AG09319 (cell line): ENCODE measurements at regions not wholly inside any gene's neighbourhood (a gene's known extent, or its start where the extent isn't known, plus 50 kb on each side); places are given as distances from the start of the nearest gene placed in this dataset.
"Not testable (repeated sequence)": the region's sequence is repeated elsewhere in the genome, so short reads cannot be mapped to it uniquely, and the experiment has no call there.

Source experiments
- DNase-seq: peaks from one replicate; pipeline ENCODE4 v3.0.0-alpha.2; 2010; ENCODE audit warnings: low read depth; ENCODE audit errors: extremely low read depth
- TF ChIP-seq, protein P1 (sequence below): IDR thresholded peaks from 2 replicates; pipeline ENCODE4 v1.5.1; 2011; ENCODE audit warnings: low read depth, mild to moderate bottlenecking, inconsistent platforms, low read length, moderate library complexity

DNA sequence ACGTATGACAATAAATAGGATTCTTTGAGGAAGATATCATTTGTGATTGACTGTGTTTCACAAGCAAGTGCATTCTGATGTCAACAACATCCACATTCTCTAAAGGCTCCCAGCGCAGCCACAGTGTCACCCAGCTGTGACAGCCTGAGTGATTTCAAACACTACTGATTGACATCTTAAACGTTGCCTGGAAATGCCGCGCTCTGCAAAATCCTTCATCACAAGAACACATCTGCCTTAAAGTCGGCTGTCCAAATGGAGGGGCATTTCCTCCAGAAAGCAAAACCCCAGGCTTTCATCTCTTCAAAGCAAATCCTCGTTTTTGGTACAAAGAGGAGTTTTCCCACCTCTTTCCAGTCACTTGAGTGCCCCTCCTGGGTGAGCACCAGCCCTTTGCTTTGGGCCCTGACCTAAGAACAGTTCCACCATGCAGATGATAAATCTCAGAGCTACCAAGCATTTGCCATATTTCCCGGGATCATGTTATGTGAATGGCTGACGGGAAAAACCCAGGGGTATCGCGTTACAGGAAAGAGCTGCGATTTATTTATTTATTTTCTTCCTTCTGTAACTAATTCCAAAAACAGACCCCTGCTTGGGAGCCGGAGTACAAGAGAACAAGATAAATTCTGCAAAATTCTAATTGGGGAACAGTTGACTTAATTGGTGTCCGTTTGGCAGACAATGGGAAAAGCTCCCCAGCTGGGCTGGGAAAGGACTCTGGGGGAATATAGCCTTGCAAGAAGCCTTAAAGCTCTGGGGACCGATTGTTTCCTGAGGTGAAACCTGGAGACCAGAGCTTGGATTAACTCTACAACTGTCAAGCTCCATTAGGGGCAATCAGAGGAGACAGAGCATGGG lies 703.8 kb upstream of the NR2F2 start:
- TF ChIP-seq, protein P1, sequence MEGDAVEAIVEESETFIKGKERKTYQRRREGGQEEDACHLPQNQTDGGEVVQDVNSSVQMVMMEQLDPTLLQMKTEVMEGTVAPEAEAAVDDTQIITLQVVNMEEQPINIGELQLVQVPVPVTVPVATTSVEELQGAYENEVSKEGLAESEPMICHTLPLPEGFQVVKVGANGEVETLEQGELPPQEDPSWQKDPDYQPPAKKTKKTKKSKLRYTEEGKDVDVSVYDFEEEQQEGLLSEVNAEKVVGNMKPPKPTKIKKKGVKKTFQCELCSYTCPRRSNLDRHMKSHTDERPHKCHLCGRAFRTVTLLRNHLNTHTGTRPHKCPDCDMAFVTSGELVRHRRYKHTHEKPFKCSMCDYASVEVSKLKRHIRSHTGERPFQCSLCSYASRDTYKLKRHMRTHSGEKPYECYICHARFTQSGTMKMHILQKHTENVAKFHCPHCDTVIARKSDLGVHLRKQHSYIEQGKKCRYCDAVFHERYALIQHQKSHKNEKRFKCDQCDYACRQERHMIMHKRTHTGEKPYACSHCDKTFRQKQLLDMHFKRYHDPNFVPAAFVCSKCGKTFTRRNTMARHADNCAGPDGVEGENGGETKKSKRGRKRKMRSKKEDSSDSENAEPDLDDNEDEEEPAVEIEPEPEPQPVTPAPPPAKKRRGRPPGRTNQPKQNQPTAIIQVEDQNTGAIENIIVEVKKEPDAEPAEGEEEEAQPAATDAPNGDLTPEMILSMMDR: no peak
- DNase-seq: no peak

DNA sequence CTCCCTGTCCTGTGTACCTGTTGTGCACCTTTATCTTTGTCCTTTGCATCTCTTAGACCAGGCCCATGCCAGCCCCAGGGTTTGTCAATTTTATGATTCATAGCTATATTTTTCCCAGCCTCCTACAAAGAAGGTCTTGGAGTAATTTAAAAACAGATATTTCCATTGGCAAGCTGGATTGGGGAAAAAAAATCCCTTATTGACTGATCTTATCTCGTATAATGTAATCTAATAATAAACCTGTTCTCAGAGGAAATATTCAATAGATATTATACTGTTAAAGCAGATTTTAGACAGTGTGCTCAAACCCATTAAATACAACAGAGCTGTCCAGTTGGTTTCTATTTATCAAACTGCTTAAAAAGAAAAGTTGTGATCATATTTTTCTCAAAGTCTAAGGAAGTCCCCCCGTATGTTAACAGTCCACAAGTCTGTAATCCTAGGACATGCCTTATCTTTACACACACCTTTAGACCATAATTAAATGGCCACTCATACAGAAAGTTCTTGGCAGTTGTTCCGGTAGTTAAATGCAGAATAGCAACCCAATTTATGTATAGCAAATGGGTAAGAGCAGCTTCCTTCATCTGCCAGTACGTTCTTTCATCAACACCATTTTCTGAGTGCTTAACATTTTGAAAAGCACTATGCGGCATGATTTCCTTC lies 700.9 kb upstream of the NR2F2 start:
- DNase-seq: no peak
- TF ChIP-seq, protein P1: no peak

DNA sequence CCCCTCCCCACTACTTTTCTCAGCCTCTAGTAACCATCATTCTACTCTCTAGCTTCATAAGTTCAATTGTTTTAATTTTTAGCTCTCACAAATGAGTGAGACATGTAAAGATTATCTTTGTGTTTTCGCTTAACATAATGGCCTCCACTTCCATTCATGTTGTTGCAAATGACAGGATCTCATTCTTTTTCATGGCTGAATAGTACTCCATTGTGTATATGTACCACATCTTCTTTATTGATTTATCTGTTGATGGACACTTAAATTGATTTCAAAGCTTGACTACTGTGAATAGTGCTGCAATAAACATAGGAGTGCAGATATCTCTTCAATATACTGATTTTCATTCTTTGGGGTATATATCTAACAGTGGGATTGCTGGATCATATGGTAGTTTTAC lies 699.8 kb upstream of the NR2F2 start:
- TF ChIP-seq, protein P1: no peak
- no peak for DNase-seq

DNA sequence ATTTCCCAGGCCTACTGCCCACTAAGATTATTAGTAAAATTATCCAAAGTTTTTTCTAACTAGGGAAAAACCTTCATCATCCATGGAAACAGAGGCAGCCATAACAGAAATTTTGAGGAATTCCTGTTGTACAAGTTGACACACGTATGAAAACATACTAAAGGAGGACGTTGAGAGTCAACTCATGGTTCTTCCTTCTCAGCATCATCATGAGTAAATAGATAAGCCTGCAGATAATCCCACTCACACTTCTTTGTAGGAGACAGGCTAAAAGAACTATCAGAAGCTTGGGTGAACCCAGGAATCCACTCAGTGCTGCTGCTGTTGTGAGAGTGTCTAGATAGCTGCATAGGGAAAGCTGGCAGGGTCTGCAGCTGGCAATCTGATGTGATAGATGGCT lies 694.8 kb upstream of the NR2F2 start:
- DNase-seq: no peak
- TF ChIP-seq, protein P1: no peak

DNA sequence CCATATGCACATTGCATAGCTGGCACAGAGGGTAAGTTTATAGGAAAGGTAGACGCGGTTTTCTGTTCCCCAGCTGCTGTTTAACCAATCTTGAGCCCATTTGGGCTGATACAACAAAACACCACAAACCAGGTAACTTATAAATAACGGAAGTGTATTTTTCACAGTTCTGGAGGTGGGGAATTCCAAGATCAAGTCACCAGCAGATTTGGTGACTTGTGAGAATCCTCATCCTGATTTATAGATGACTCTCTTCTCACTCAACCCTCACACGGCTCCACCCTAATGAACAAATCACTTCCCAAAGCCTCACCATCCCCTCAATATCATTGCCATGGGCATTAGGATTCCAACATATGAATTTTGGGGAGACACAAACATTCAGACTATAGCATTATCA lies 694.4 kb upstream of the NR2F2 start:
- TF ChIP-seq, protein P1: no peak
- no peak for DNase-seq

DNA sequence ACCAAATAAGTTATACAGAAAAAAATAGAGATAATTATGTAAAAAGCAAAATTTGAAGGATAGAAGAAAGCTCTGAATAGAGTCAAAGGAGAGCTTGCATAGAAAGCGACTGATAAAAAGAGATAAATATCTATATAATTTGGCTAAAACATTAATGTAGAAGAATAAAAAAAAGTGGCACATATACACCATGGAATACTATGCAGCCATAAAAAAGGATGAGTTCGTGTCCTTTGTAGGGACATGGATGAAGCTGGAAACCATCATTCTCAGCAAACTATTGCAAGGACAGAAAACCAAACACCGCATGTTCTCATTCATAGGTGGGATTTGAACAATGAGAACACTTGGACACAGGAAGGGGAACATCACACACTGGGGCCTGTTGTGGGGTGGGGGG lies 693.3 kb upstream of the NR2F2 start:
- DNase-seq: not testable (repeated sequence)

DNA sequence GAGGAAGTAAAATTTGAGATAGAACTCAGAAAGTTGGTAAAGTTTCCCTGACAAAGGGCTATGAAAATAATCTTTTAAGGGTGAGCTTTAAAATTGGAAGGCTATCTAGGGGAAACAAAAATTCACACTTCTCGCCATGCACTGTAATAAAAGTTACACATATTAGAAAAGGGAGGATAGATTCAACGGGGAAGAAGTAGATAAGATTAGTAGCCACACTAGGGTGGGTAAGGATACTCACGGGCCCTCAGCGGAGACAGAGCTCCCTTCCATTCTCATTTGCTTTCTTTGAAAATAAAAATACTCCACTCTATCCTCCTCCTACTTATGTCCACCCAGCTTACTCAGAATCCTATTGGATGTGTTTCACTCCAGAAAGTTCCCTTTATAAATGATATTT lies 691.3 kb upstream of the NR2F2 start:
- TF ChIP-seq, protein P1: no peak
- no peak for DNase-seq
